ENCODE measurements at regions not wholly inside any gene's neighbourhood (a gene's known extent, or its start where the extent isn't known, plus 50 kb on each side); places are given as distances from the start of the nearest gene placed in this dataset.

GRCh38 chr6:100946711-100947110, 65.6 kb upstream of the ASCC3 start:
- TF ChIP-seq PATZ1 (CRISPR knock-in tag; IDR thresholded peaks at IDR 0.05; ENCODE audit: borderline replicate concordance) (no peak), ZFP30 (CRISPR knock-in tag; IDR thresholded peaks at IDR 0.05) (no peak), RARB (CRISPR knock-in tag; IDR thresholded peaks at IDR 0.05) (no peak), CREB5 (CRISPR knock-in tag; IDR thresholded peaks at IDR 0.05; ENCODE audit: low read depth) (no peak), ZNF70 (CRISPR knock-in tag; IDR thresholded peaks at IDR 0.05) (no peak), ZC3H10 (CRISPR knock-in tag; IDR thresholded peaks at IDR 0.05) (no peak), CSRNP3 (CRISPR knock-in tag; IDR thresholded peaks at IDR 0.05) (no peak), CSDC2 (CRISPR knock-in tag; IDR thresholded peaks at IDR 0.05) (no peak), BACH2 (CRISPR knock-in tag; IDR thresholded peaks at IDR 0.05; ENCODE audit: borderline replicate concordance) (no peak), ESRRG (CRISPR knock-in tag; IDR thresholded peaks at IDR 0.05) (no peak), TCF4 (CRISPR knock-in tag; IDR thresholded peaks at IDR 0.05; ENCODE audit: borderline replicate concordance) (no peak), SNAI2 (CRISPR knock-in tag; IDR thresholded peaks at IDR 0.05) (no peak), POU6F1 (CRISPR knock-in tag; IDR thresholded peaks at IDR 0.05; ENCODE audit: borderline replicate concordance, low read depth) (no peak)
